ENCODE measurements at regions not wholly inside any gene's neighbourhood (a gene's known extent, or its start where the extent isn't known, plus 50 kb on each side); places are given as distances from the start of the nearest gene placed in this dataset.

GRCh38 chr6:94095961-94096360 lies 676.6 kb upstream of the EPHA7 start:
- no peak for DNase-seq

- no peak for DNase-seq
Observed at GRCh38 chr6:94089941-94090340, 670.6 kb upstream of the EPHA7 start.

- DNase-seq: no peak
Observed at GRCh38 chr6:94088870-94089269, 669.5 kb upstream of the EPHA7 start.

GRCh38 chr6:94074764-94075163 lies 655.4 kb upstream of the EPHA7 start:
- no peak for DNase-seq

- DNase-seq: no peak
Observed at GRCh38 chr6:94071835-94072234, 652.5 kb upstream of the EPHA7 start.

- DNase-seq: no peak
Observed at GRCh38 chr6:94065707-94066337, 646.5 kb upstream of the EPHA7 start.

- no peak for DNase-seq
Observed at GRCh38 chr6:94052749-94053148, 633.4 kb upstream of the EPHA7 start.

- DNase-seq: no peak
Observed at GRCh38 chr6:94050515-94050914, 631.2 kb upstream of the EPHA7 start.

GRCh38 chr6:94049001-94049400 lies 629.6 kb upstream of the EPHA7 start:
- no peak for DNase-seq

- DNase-seq: no peak
Observed at GRCh38 chr6:94045099-94045829, 625.9 kb upstream of the EPHA7 start.

GRCh38 chr6:94041945-94042709 lies 622.8 kb upstream of the EPHA7 start:
- no peak for DNase-seq

GRCh38 chr6:94036024-94036423 lies 616.7 kb upstream of the EPHA7 start:
- DNase-seq: no peak

- DNase-seq: no peak
Observed at GRCh38 chr6:94027374-94027773, 608.0 kb upstream of the EPHA7 start.

GRCh38 chr6:94026575-94026974 lies 607.2 kb upstream of the EPHA7 start:
- no peak for DNase-seq

GRCh38 chr6:94005835-94006234 lies 586.5 kb upstream of the EPHA7 start:
- no peak for DNase-seq

GRCh38 chr6:93992976-93993375 lies 573.6 kb upstream of the EPHA7 start:
- DNase-seq: no peak

- DNase-seq: no peak
Observed at GRCh38 chr6:93989630-93990029, 570.3 kb upstream of the EPHA7 start.

GRCh38 chr6:93985953-93986352 lies 566.6 kb upstream of the EPHA7 start:
- DNase-seq: no peak

GRCh38 chr6:93975159-93975558 lies 555.8 kb upstream of the EPHA7 start:
- no peak for DNase-seq

- DNase-seq: no peak
Observed at GRCh38 chr6:93974332-93974731, 555.0 kb upstream of the EPHA7 start.

- no peak for DNase-seq
Observed at GRCh38 chr6:93972791-93973190, 553.4 kb upstream of the EPHA7 start.

- DNase-seq: no peak
Observed at GRCh38 chr6:93970684-93971083, 551.3 kb upstream of the EPHA7 start.

GRCh38 chr6:93968126-93968525 lies 548.8 kb upstream of the EPHA7 start:
- DNase-seq: no peak

All from anterior cingulate cortex (tissue), 58 donors.